ENCODE measurements at regions not wholly inside any gene's neighbourhood (a gene's known extent, or its start where the extent isn't known, plus 50 kb on each side); places are given as distances from the start of the nearest gene placed in this dataset.

- TF ChIP-seq EZH2 (IDR thresholded peaks at IDR 0.05; ENCODE audit: borderline replicate concordance, low read depth, low read length, poor library complexity, severe bottlenecking) = no peak
- TF ChIP-seq, protein P1, sequence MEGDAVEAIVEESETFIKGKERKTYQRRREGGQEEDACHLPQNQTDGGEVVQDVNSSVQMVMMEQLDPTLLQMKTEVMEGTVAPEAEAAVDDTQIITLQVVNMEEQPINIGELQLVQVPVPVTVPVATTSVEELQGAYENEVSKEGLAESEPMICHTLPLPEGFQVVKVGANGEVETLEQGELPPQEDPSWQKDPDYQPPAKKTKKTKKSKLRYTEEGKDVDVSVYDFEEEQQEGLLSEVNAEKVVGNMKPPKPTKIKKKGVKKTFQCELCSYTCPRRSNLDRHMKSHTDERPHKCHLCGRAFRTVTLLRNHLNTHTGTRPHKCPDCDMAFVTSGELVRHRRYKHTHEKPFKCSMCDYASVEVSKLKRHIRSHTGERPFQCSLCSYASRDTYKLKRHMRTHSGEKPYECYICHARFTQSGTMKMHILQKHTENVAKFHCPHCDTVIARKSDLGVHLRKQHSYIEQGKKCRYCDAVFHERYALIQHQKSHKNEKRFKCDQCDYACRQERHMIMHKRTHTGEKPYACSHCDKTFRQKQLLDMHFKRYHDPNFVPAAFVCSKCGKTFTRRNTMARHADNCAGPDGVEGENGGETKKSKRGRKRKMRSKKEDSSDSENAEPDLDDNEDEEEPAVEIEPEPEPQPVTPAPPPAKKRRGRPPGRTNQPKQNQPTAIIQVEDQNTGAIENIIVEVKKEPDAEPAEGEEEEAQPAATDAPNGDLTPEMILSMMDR (conservative IDR thresholded peaks at IDR 0.05; ENCODE audit: low read depth, low read length) = no peak
Observed at GRCh38 chr12:59234391-59234790, 314.1 kb upstream of the LRIG3 start.
